GM12864 (cell line): ENCODE measurements at regions not wholly inside any gene's neighbourhood (a gene's known extent, or its start where the extent isn't known, plus 50 kb on each side); places are given as distances from the start of the nearest gene placed in this dataset.
"Not testable (repeated sequence)": the region's sequence is repeated elsewhere in the genome, so short reads cannot be mapped to it uniquely, and the experiment has no call there.

ENCODE experiments used
- DNase-seq: peaks from one replicate; pipeline ENCODE4 v3.0.0-alpha.2; 2011; ENCODE audit warnings: low read depth
- H3K4me3 ChIP-seq: 2 replicates; pipeline ENCODE4 v1.5.1; 2011; ENCODE audit warnings: mild to moderate bottlenecking, low read depth, low read length, control low read depth
- CTCF ChIP-seq: IDR thresholded peaks from 2 replicates; pipeline ENCODE4 v1.5.1; 2011; ENCODE audit warnings: low read depth, mild to moderate bottlenecking, moderate library complexity, low read length, control low read depth, inconsistent platforms; ENCODE audit errors: missing control alignments

- TF ChIP-seq CTCF: no peak
- no peak for DNase-seq
- no peak overlapping the region for H3K4me3 ChIP-seq
Observed at GRCh38 chr22:23501261-23501619, 78.8 kb downstream of the IGLL1 start.

- H3K4me3 ChIP-seq: no peak overlapping the region
- no peak for TF ChIP-seq CTCF
- DNase-seq: no peak
Observed at GRCh38 chr22:23500508-23501260, 79.4 kb downstream of the IGLL1 start.

GRCh38 chr22:23499845-23500500 is 80.1 kb downstream of the IGLL1 start:
- H3K4me3 ChIP-seq: no peak overlapping the region
- no peak for DNase-seq
- TF ChIP-seq CTCF: no peak

GRCh38 chr22:23498811-23499798 is 81.0 kb downstream of the IGLL1 start:
- no peak for TF ChIP-seq CTCF
- no peak overlapping the region for H3K4me3 ChIP-seq
- no peak for DNase-seq

GRCh38 chr22:23497889-23498288 is 82.2 kb downstream of the IGLL1 start:
- DNase-seq, H3K4me3 ChIP-seq: not testable (repeated sequence)

- DNase-seq: no peak
- TF ChIP-seq CTCF: no peak
- no peak overlapping the region for H3K4me3 ChIP-seq
Observed at GRCh38 chr22:23497016-23497885, 82.8 kb downstream of the IGLL1 start.
